GM06990 (cell line): ENCODE measurements at regions not wholly inside any gene's neighbourhood (a gene's known extent, or its start where the extent isn't known, plus 50 kb on each side); places are given as distances from the start of the nearest gene placed in this dataset.

Experiments used
- DNase-seq: peaks from one replicate; pipeline ENCODE4 v3.0.0-alpha.2; 2011; ENCODE audit not compliant: insufficient read length; ENCODE audit errors: extremely low read depth
- H3K27me3 ChIP-seq: replicated peaks from 2 replicates; pipeline ENCODE4 v1.6.0; 2011; ENCODE audit warnings: low read length; ENCODE audit not compliant: control insufficient read depth, insufficient read depth
- H3K36me3 ChIP-seq: 2 replicates; pipeline ENCODE4 v1.5.1; 2011; ENCODE audit warnings: low read length; ENCODE audit not compliant: control insufficient read depth, insufficient read depth
- H3K4me3 ChIP-seq: replicated peaks from 2 replicates; pipeline ENCODE4 v1.5.1; 2011; ENCODE audit warnings: low read depth, mild to moderate bottlenecking, control low read depth, low read length
- TF ChIP-seq, protein P1 (sequence below): IDR thresholded peaks from 2 replicates; pipeline ENCODE4 v1.5.1; 2011; ENCODE audit warnings: low read length, control low read depth, mild to moderate bottlenecking, inconsistent platforms; ENCODE audit not compliant: insufficient read depth, poor library complexity, severe bottlenecking

DNA sequence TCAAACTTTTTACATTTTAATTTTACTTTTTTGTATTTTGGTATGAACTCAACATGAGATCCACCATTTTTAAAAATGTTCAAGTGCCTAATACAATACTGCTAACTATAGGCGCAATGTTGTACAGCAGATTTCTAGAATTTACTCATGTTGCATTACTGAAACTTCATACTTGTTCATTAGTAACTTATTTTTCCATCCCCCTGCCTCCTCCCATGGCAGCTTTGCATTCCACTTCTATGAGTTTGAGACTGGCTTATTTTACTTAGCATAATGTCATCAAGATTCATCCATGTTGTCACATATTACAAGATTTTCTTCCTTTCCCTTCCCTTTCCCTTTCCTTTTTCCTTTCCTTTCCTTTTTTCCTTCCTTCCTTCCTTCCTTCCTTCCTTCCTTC lies 825.9 kb downstream of the SLC16A7 start:
- Histone ChIP-seq H3K36me3 (no peaks in the 10 kb centered on the region), H3K27me3 (no peaks in the 10 kb centered on the region), H3K4me3 (no peak overlapping the region)
- TF ChIP-seq, protein P1, sequence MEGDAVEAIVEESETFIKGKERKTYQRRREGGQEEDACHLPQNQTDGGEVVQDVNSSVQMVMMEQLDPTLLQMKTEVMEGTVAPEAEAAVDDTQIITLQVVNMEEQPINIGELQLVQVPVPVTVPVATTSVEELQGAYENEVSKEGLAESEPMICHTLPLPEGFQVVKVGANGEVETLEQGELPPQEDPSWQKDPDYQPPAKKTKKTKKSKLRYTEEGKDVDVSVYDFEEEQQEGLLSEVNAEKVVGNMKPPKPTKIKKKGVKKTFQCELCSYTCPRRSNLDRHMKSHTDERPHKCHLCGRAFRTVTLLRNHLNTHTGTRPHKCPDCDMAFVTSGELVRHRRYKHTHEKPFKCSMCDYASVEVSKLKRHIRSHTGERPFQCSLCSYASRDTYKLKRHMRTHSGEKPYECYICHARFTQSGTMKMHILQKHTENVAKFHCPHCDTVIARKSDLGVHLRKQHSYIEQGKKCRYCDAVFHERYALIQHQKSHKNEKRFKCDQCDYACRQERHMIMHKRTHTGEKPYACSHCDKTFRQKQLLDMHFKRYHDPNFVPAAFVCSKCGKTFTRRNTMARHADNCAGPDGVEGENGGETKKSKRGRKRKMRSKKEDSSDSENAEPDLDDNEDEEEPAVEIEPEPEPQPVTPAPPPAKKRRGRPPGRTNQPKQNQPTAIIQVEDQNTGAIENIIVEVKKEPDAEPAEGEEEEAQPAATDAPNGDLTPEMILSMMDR: no peak
- DNase-seq: no peak

DNA sequence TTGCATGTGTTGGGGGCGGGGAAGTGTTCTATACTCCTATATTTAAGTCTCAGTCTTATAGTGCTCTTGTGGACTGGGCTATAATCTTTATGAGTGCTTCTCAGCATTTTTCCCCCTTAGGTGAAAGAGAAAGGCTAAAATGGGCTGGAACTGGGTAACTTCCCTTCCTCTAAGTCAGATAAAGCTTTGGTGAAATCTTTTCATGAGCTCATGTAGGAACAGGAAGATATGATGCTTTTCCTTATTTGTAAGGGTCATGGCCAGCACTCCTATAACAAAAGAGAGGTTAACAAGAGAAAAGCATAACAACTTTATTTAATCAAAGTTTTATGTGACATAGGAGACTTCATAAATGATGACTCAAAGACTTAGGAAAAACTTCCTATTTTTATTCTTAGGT lies 841.5 kb downstream of the SLC16A7 start:
- TF ChIP-seq, protein P1: no peak
- DNase-seq: no peak
- Histone ChIP-seq H3K4me3 (no peak overlapping the region), H3K36me3 (no peaks in the 10 kb centered on the region), H3K27me3 (no peaks in the 10 kb centered on the region)

DNA sequence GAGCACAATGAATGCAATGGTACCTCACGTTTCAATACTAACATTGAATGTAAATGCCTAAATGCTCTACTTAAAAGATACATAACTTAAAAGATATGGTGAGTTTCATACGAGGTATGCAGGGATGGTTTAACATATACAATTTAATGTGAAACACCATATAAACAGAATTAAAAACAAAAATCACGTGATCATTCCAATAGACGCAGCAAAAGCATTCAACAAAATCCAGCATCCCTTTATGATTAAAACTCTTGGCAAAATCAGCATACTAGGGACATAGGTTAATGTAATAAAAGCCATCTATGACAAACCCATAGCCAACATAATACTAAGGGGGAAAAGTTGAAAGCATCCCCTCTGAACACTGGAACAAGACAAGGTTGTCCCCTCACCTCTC lies 845.7 kb downstream of the SLC16A7 start:
- no peaks in the 10 kb centered on the region for H3K27me3 ChIP-seq
- DNase-seq: no peak

GRCh38 chr12:60451457-60451856 lies 855.6 kb downstream of the SLC16A7 start:
- no peak for DNase-seq
- TF ChIP-seq, protein P1: no peak
- H3K27me3 ChIP-seq: no peaks in the 10 kb centered on the region
- H3K36me3 ChIP-seq: no peaks in the 10 kb centered on the region
- H3K4me3 ChIP-seq: no peak overlapping the region

More for the DNA sequence above, 845.7 kb downstream of the SLC16A7 start:
- Histone ChIP-seq H3K4me3 (no peak overlapping the region), H3K36me3 (no peaks in the 10 kb centered on the region)
- TF ChIP-seq, protein P1: no peak

GRCh38 chr12:60465060-60465459 lies 869.2 kb downstream of the SLC16A7 start:
- TF ChIP-seq, protein P1: no peak

GRCh38 chr12:60468546-60468945 lies 872.7 kb downstream of the SLC16A7 start:
- H3K27me3 ChIP-seq: no peaks in the 10 kb centered on the region
- no peaks in the 10 kb centered on the region for H3K36me3 ChIP-seq
- H3K4me3 ChIP-seq: no peak overlapping the region
- TF ChIP-seq, protein P1: no peak
- no peak for DNase-seq

More at GRCh38 chr12:60465060-60465459, 869.2 kb downstream of the SLC16A7 start:
- no peak for DNase-seq
- Histone ChIP-seq H3K36me3 (no peaks in the 10 kb centered on the region), H3K4me3 (no peak overlapping the region), H3K27me3 (no peaks in the 10 kb centered on the region)
